ENCODE measurements at regions not wholly inside any gene's neighbourhood (a gene's known extent, or its start where the extent isn't known, plus 50 kb on each side); places are given as distances from the start of the nearest gene placed in this dataset.

GRCh38 chr17:427891-428290 is 75.3 kb upstream of the RPH3AL start:
- peaks cover 2% of the 10 kb centered on the region for H3K27me3 Mint-ChIP-seq (ENCODE audit: low read depth)
- no peak for TF ChIP-seq USF2 (CRISPR knock-in tag; IDR thresholded peaks at IDR 0.05)
- TF ChIP-seq RORB (CRISPR knock-in tag; IDR thresholded peaks at IDR 0.05): no peak
- no peak for TF ChIP-seq NFYB (CRISPR knock-in tag; conservative IDR thresholded peaks at IDR 0.05; ENCODE audit: low read depth)
- no peak for TF ChIP-seq CBFB (CRISPR knock-in tag; IDR thresholded peaks at IDR 0.05; ENCODE audit: low read depth)
- TF ChIP-seq ERG (CRISPR knock-in tag; IDR thresholded peaks at IDR 0.05): no peak
- TF ChIP-seq ZNF121 (CRISPR knock-in tag; IDR thresholded peaks at IDR 0.05): no peak
- TF ChIP-seq ATF2 (CRISPR knock-in tag; IDR thresholded peaks at IDR 0.05; ENCODE audit: borderline replicate concordance, low read depth): no peak
- no peak for TF ChIP-seq TEAD4 (CRISPR knock-in tag; IDR thresholded peaks at IDR 0.05)
- TF ChIP-seq NFATC4 (CRISPR knock-in tag; IDR thresholded peaks at IDR 0.05): no peak
- TF ChIP-seq JAZF1 (CRISPR knock-in tag; IDR thresholded peaks at IDR 0.05): no peak
- POLR2A ChIA-PET: no interaction called here
- peaks cover 34% of the 10 kb centered on the region for H3K9me3 Mint-ChIP-seq
- H3K4me3 Mint-ChIP-seq: peak overlapping the region; percentile 40; the same call in 1 of the 2 replicates
- CTCF ChIA-PET: interaction anchor here (0.6 to 2.4 kb wide), 3 partner anchors 16 to 126 kb away, joined by 4 to 18 read pairs (median 4); no protein-coding TSS in a partner anchor
- ATAC-seq (no peak; the same call in 1 of the 2 replicates), DNase-seq (ENCODE audit: low spot score) (no peak)
- H3K27ac Mint-ChIP-seq: 0 out of 2 replicates have a peak overlapping the region, but pooled peaks have one; percentile 75
- peaks cover 21% of the 10 kb centered on the region for H3K36me3 Mint-ChIP-seq
- H3K4me1 Mint-ChIP-seq: peaks cover 24% of the 10 kb centered on the region

- peaks cover 2% of the 10 kb centered on the region for H3K27me3 Mint-ChIP-seq (ENCODE audit: low read depth)
- peaks cover 28% of the 10 kb centered on the region for H3K4me1 Mint-ChIP-seq
- ATAC-seq (peak; percentile 77), DNase-seq (ENCODE audit: low spot score) (no peak)
- H3K27ac Mint-ChIP-seq: peak overlapping the region; percentile 75
- peak overlapping the region; percentile 40 for H3K4me3 Mint-ChIP-seq
- ChIA-PET CTCF (interaction anchor here (0.7 to 2.4 kb wide), 3 partner anchors 15 to 262 kb away, joined by 3 to 18 read pairs (median 4); no protein-coding TSS in a partner anchor), POLR2A (interaction anchor here (1.4 kb wide), 1 partner anchor 17 kb away, joined by 5 read pairs; a partner anchor contains a TSS)
- H3K36me3 Mint-ChIP-seq: peaks cover 21% of the 10 kb centered on the region
- peaks cover 29% of the 10 kb centered on the region for H3K9me3 Mint-ChIP-seq
- TF ChIP-seq SMAD3 (CRISPR knock-in tag; IDR thresholded peaks at IDR 0.05; ENCODE audit: borderline replicate concordance) (no peak), ATF6 (CRISPR knock-in tag; IDR thresholded peaks at IDR 0.05) (no peak), ATF2 (CRISPR knock-in tag; IDR thresholded peaks at IDR 0.05; ENCODE audit: borderline replicate concordance, low read depth) (no peak), NR3C1 (CRISPR knock-in tag; conservative IDR thresholded peaks at IDR 0.05; ENCODE audit: low read depth) (no peak), TEAD4 (CRISPR knock-in tag; IDR thresholded peaks at IDR 0.05) (no peak), ZNF121 (CRISPR knock-in tag; IDR thresholded peaks at IDR 0.05) (no peak), SOX15 (CRISPR knock-in tag; IDR thresholded peaks at IDR 0.05) (no peak), USF2 (CRISPR knock-in tag; IDR thresholded peaks at IDR 0.05) (no peak), E2F4 (CRISPR knock-in tag; IDR thresholded peaks at IDR 0.05; ENCODE audit: borderline replicate concordance, low read depth) (no peak), PRRX2 (CRISPR knock-in tag; IDR thresholded peaks at IDR 0.05) (no peak), GABPB1 (CRISPR knock-in tag; IDR thresholded peaks at IDR 0.05) (no peak), GRHL2 (CRISPR knock-in tag; IDR thresholded peaks at IDR 0.05; ENCODE audit: insufficient replicate concordance, severe bottlenecking) (no peak), CREB1 (CRISPR knock-in tag; IDR thresholded peaks at IDR 0.05) (no peak), ZNF232 (CRISPR knock-in tag; IDR thresholded peaks at IDR 0.05) (no peak), ZNF396 (CRISPR knock-in tag; IDR thresholded peaks at IDR 0.05; ENCODE audit: borderline replicate concordance) (no peak), ZNF138 (CRISPR knock-in tag; conservative IDR thresholded peaks at IDR 0.05) (no peak)
These were observed 74.7 kb upstream of the RPH3AL start for GRCh38 chr17:427327-427726.
